ENCODE measurements at regions not wholly inside any gene's neighbourhood (a gene's known extent, or its start where the extent isn't known, plus 50 kb on each side); places are given as distances from the start of the nearest gene placed in this dataset.

- DNase-seq (ENCODE audit: extremely low spot score in 2 of 2): peak in 1 of 2 donors; percentile 47
- intact Hi-C loops (cut with DNase I): no loop called here
- Histone ChIP-seq H3K9me3 (no peaks in the 10 kb centered on the region), H3K4me1 (no peaks in the 10 kb centered on the region), H3K4me3 (no peak overlapping the region), H3K27me3 (no peaks in the 10 kb centered on the region), H3K27ac (no peak overlapping the region), H3K36me3 (no peaks in the 10 kb centered on the region)
- no peak for TF ChIP-seq POLR2A (IDR thresholded peaks at IDR 0.05)
- TF ChIP-seq POLR2AphosphoS5 (IDR thresholded peaks at IDR 0.05; ENCODE audit: insufficient read depth in 1 of 2, low read depth in 1 of 2): no peak
Observed at GRCh38 chr2:62432407-62432806, 73.6 kb downstream of the TMEM17 start.

- H3K27me3 ChIP-seq: no peaks in the 10 kb centered on the region
- no peaks in the 10 kb centered on the region for H3K9me3 ChIP-seq
- no peaks in the 10 kb centered on the region for H3K36me3 ChIP-seq
- peak in 1 of 2 donors; percentile 56 for DNase-seq (ENCODE audit: extremely low spot score in 2 of 2)
- TF ChIP-seq POLR2A (IDR thresholded peaks at IDR 0.05) (no peak), POLR2AphosphoS5 (IDR thresholded peaks at IDR 0.05; ENCODE audit: insufficient read depth in 1 of 2, low read depth in 1 of 2) (no peak)
- intact Hi-C loops (cut with DNase I): no loop called here
- no peak overlapping the region for H3K27ac ChIP-seq
- no peak overlapping the region for H3K4me3 ChIP-seq
- no peaks in the 10 kb centered on the region for H3K4me1 ChIP-seq
Observed at GRCh38 chr2:62431512-62431911, 74.5 kb downstream of the TMEM17 start.

- H3K27me3 ChIP-seq: no peaks in the 10 kb centered on the region
- no peak overlapping the region for H3K27ac ChIP-seq
- DNase-seq (ENCODE audit: extremely low spot score in 2 of 2): no peak
- no peak overlapping the region for H3K4me3 ChIP-seq
- no peaks in the 10 kb centered on the region for H3K4me1 ChIP-seq
- H3K9me3 ChIP-seq: no peaks in the 10 kb centered on the region
- intact Hi-C loops (cut with DNase I): no loop called here
- no peak for TF ChIP-seq POLR2A (IDR thresholded peaks at IDR 0.05)
- TF ChIP-seq CTCF (IDR thresholded peaks at IDR 0.05): no peak
- TF ChIP-seq POLR2AphosphoS5 (IDR thresholded peaks at IDR 0.05; ENCODE audit: insufficient read depth in 1 of 2, low read depth in 1 of 2): no peak
- no peaks in the 10 kb centered on the region for H3K36me3 ChIP-seq
Observed at GRCh38 chr2:62430146-62430545, 75.8 kb downstream of the TMEM17 start.

- Histone ChIP-seq H3K36me3 (no peaks in the 10 kb centered on the region), H3K27me3 (no peaks in the 10 kb centered on the region), H3K27ac (no peak overlapping the region), H3K9me3 (no peaks in the 10 kb centered on the region), H3K4me1 (peaks cover 5% of the 10 kb centered on the region), H3K4me3 (no peak overlapping the region)
- TF ChIP-seq POLR2A (IDR thresholded peaks at IDR 0.05): no peak
- TF ChIP-seq CTCF (IDR thresholded peaks at IDR 0.05): no peak
- no peak for TF ChIP-seq POLR2AphosphoS5 (IDR thresholded peaks at IDR 0.05; ENCODE audit: insufficient read depth in 1 of 2, low read depth in 1 of 2)
- intact Hi-C loops (cut with DNase I): no loop called here
- DNase-seq (ENCODE audit: extremely low spot score in 2 of 2): peak in 1 of 2 donors; percentile 76
Observed at GRCh38 chr2:62427146-62427545, 78.8 kb downstream of the TMEM17 start.

- no peaks in the 10 kb centered on the region for H3K9me3 ChIP-seq
- intact Hi-C loops (cut with DNase I): no loop called here
- no peaks in the 10 kb centered on the region for H3K36me3 ChIP-seq
- peak in 1 of 2 donors; percentile 52 for DNase-seq (ENCODE audit: extremely low spot score in 2 of 2)
- H3K27me3 ChIP-seq: no peaks in the 10 kb centered on the region
- TF ChIP-seq POLR2A (IDR thresholded peaks at IDR 0.05): no peak
- TF ChIP-seq POLR2AphosphoS5 (IDR thresholded peaks at IDR 0.05; ENCODE audit: insufficient read depth in 1 of 2, low read depth in 1 of 2): no peak
- no peak for TF ChIP-seq CTCF (IDR thresholded peaks at IDR 0.05)
- no peak overlapping the region for H3K27ac ChIP-seq
- peaks cover 5% of the 10 kb centered on the region for H3K4me1 ChIP-seq
- H3K4me3 ChIP-seq: no peak overlapping the region
Observed at GRCh38 chr2:62426154-62426912, 79.7 kb downstream of the TMEM17 start.

- no peaks in the 10 kb centered on the region for H3K36me3 ChIP-seq
- peak in 1 of 2 donors; percentile 64 for DNase-seq (ENCODE audit: extremely low spot score in 2 of 2)
- no peak overlapping the region for H3K4me3 ChIP-seq
- no peaks in the 10 kb centered on the region for H3K27me3 ChIP-seq
- no peaks in the 10 kb centered on the region for H3K9me3 ChIP-seq
- no peak for TF ChIP-seq POLR2A (IDR thresholded peaks at IDR 0.05)
- no peak for TF ChIP-seq POLR2AphosphoS5 (IDR thresholded peaks at IDR 0.05; ENCODE audit: insufficient read depth in 1 of 2, low read depth in 1 of 2)
- TF ChIP-seq CTCF (IDR thresholded peaks at IDR 0.05): no peak
- peak overlapping the region; percentile 33 for H3K27ac ChIP-seq
- intact Hi-C loops (cut with DNase I): no loop called here
- peaks cover 5% of the 10 kb centered on the region for H3K4me1 ChIP-seq
Observed at GRCh38 chr2:62425684-62426083, 80.3 kb downstream of the TMEM17 start.
